H7 (cell line): ENCODE measurements at regions not wholly inside any gene's neighbourhood (a gene's known extent, or its start where the extent isn't known, plus 50 kb on each side); places are given as distances from the start of the nearest gene placed in this dataset.
"Not testable (repeated sequence)": the region's sequence is repeated elsewhere in the genome, so short reads cannot be mapped to it uniquely, and the experiment has no call there.

Experiments used
- DNase-seq: peaks from one replicate; pipeline ENCODE4 v3.0.0; 2012
- H3K27me3 ChIP-seq: 2 replicates; pipeline ENCODE4 v1.6.0; 2011; ENCODE audit warnings: mild to moderate bottlenecking, low read length; ENCODE audit not compliant: control insufficient read depth, insufficient read depth
- H3K36me3 ChIP-seq: replicated peaks from 2 replicates; pipeline ENCODE4 v1.5.1; 2011; ENCODE audit warnings: low read length; ENCODE audit not compliant: control insufficient read depth, insufficient read depth
- H3K4me3 ChIP-seq: 2 replicates; pipeline ENCODE4 v1.5.1; 2011; ENCODE audit warnings: low read depth, mild to moderate bottlenecking, control low read depth, low read length, moderate library complexity; ENCODE audit not compliant: insufficient read depth

DNA sequence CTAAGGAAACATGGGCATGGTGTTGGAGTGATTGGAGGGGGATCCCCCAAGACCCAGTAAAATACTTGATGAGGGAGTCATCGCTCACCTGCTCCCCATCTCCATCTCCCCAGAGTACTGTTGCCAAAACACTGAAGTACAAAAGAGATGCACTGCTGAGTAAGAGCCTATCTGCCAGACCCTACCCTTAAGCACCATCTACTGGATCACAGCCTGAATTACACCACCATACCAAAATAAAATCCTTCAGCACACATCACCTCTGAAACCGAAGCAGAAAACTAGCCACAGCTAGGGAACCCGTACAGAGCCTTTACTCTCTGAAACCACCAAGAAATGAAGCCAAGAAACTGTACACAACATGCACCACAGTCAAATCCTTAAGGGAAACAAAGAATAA, 466.3 kb upstream of the ACTRT1 start:
- peak; percentile 1 for DNase-seq
- no peaks in the 10 kb centered on the region for H3K27me3 ChIP-seq
- H3K4me3 ChIP-seq, result no peak overlapping the region
- no peaks in the 10 kb centered on the region for H3K36me3 ChIP-seq

- no peak for DNase-seq
- H3K4me3 ChIP-seq, result no peak overlapping the region
- no peaks in the 10 kb centered on the region for H3K36me3 ChIP-seq
- no peaks in the 10 kb centered on the region for H3K27me3 ChIP-seq
Observed at GRCh38 chrX:128517691-128518090, 465.5 kb upstream of the ACTRT1 start.

DNA sequence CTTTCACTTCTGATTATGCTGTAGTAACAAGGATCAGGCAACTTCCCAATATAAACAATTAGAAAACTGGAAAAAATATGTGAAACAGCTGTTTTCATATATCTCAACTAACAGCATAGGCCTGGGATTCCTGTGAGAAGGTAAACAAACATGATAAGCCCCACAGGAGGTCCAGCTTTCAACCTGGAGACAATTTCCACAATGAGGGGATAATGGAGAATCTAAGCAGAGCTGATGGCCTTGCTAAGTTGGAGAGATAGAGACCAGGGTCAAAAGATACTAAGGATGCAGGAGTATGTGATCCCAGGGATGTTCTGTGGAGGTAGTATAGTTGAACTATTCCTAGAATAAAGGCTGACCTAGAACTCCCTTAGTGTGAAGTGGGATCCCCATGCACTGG, 452.3 kb upstream of the ACTRT1 start:
- Histone ChIP-seq H3K4me3 (no peak overlapping the region), H3K36me3 (no peaks in the 10 kb centered on the region)
- no peak for DNase-seq

GRCh38 chrX:128464116-128464515, 411.9 kb upstream of the ACTRT1 start:
- Histone ChIP-seq H3K4me3 (no peak overlapping the region), H3K36me3 (no peaks in the 10 kb centered on the region), H3K27me3 (no peaks in the 10 kb centered on the region)
- no peak for DNase-seq

More for the DNA sequence above, 452.3 kb upstream of the ACTRT1 start:
- H3K27me3 ChIP-seq, result no peaks in the 10 kb centered on the region

DNA sequence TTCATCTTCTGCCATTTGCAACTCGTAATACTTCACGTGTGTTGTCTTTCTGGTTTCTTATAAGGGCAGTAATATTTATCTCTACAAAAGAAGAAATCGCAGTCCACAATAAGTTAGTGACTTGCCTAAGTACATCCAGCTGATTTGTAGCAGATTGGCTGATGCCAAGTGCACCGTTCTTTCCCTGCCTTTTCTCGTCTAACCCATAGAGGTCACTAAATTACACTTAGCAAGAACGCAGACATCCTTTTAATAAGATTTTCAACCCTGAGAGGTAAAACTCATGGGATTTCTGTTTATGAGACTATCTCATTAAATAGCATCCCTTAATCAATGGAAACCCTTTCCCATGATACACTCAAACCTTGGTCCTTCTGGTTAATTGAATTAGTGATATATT, 408.6 kb upstream of the ACTRT1 start:
- no peaks in the 10 kb centered on the region for H3K36me3 ChIP-seq
- H3K4me3 ChIP-seq, result no peak overlapping the region
- peak; percentile 27 for DNase-seq
- H3K27me3 ChIP-seq, result no peaks in the 10 kb centered on the region

GRCh38 chrX:128458888-128459287, 406.7 kb upstream of the ACTRT1 start:
- H3K27me3 ChIP-seq, result no peaks in the 10 kb centered on the region
- H3K4me3 ChIP-seq, result no peak overlapping the region
- no peaks in the 10 kb centered on the region for H3K36me3 ChIP-seq
- DNase-seq, result no peak

DNA sequence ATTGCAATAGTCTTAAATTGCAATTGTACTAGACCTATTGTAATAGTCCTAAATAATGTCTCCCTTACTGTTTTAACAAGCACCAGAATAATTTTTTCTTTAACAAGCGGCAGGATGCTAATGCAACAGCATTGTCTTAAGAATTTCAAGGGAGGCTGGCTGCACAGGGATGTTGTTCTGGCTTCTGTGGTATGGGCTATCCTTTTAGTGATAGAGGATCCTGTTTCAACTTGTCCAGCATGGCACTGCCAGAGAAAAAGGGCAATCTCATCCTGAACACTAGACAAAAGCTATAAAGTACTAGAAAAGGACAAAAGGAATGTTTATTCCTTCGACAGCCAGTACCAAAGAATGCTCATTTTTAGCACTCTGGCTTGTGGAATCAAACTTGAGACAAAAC, 405.5 kb upstream of the ACTRT1 start:
- DNase-seq, result no peak
- no peaks in the 10 kb centered on the region for H3K36me3 ChIP-seq
- H3K4me3 ChIP-seq, result no peak overlapping the region
- H3K27me3 ChIP-seq, result no peaks in the 10 kb centered on the region

- no peak for DNase-seq
- Histone ChIP-seq H3K36me3 (no peaks in the 10 kb centered on the region), H3K4me3 (no peak overlapping the region), H3K27me3 (no peaks in the 10 kb centered on the region)
Observed at GRCh38 chrX:128439159-128439558, 387.0 kb upstream of the ACTRT1 start.

DNA sequence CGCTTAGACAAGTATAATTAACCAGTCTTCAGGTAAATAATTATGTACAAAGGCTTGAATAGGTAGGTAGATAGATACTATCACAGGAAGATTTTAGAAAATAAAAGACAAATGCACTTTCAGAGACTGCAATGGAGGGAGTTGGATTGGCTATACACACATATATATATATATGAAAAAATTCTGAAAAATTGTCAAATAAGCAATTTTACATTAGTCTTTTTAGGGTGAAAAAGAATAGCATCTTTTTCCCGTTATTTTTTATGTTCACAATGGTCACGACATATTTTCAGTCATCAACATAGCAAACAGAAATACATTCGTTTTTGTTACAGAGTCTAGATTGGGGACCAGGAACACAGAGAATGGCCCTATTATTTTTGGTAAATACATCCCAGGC, 385.9 kb upstream of the ACTRT1 start:
- H3K27me3 ChIP-seq, result no peaks in the 10 kb centered on the region
- DNase-seq, result no peak
- no peak overlapping the region for H3K4me3 ChIP-seq
- H3K36me3 ChIP-seq, result no peaks in the 10 kb centered on the region

GRCh38 chrX:128436397-128437103, 384.3 kb upstream of the ACTRT1 start:
- no peak for DNase-seq
- H3K27me3 ChIP-seq, result no peaks in the 10 kb centered on the region
- no peak overlapping the region for H3K4me3 ChIP-seq
- no peaks in the 10 kb centered on the region for H3K36me3 ChIP-seq

DNA sequence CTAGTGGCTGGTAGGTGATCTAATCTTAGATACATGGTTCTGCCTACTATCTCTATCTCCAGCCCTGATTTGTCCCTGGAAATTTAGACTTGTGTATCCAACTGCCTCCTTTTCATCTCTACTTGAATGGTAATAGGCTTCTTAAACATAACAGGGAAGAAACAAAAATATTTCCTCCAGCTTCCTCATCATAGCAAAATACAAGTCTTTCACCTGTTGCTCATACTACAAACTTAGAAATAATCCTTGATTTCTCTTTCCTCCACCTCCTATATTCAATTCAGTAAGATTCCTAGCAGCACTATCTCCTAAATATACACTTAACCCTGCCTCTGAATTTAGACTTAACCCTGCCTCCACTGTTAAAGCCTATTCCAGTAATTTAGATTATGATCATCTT, 373.3 kb upstream of the ACTRT1 start:
- Histone ChIP-seq H3K27me3 (no peaks in the 10 kb centered on the region), H3K4me3 (no peak overlapping the region), H3K36me3 (no peaks in the 10 kb centered on the region)
- DNase-seq, result no peak

- Histone ChIP-seq H3K36me3 (no peaks in the 10 kb centered on the region), H3K4me3 (no peak overlapping the region), H3K27me3 (no peaks in the 10 kb centered on the region)
- DNase-seq, result no peak
Observed at GRCh38 chrX:128408842-128409241, 356.6 kb upstream of the ACTRT1 start.

DNA sequence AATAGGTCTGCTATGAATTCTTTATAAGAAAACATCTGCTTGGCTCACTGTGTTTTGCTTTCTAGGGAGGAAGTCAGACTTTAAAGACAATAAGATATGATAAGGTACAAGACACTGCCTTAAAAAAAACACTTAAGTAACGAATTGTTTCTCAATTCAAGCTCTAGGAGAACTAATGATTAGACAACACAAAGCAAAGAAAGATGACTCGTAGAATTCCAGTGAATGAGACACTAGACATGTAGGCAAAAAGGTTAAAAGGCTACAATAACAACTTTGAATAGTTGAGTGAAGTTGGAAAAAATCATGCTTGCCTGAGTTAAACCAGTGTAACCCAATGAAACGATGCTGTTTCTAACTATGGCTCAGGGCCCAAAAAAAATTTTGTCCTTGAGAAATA, 344.4 kb upstream of the ACTRT1 start:
- DNase-seq, result no peak
- Histone ChIP-seq H3K36me3 (no peaks in the 10 kb centered on the region), H3K4me3 (no peak overlapping the region), H3K27me3 (no peaks in the 10 kb centered on the region)

DNA sequence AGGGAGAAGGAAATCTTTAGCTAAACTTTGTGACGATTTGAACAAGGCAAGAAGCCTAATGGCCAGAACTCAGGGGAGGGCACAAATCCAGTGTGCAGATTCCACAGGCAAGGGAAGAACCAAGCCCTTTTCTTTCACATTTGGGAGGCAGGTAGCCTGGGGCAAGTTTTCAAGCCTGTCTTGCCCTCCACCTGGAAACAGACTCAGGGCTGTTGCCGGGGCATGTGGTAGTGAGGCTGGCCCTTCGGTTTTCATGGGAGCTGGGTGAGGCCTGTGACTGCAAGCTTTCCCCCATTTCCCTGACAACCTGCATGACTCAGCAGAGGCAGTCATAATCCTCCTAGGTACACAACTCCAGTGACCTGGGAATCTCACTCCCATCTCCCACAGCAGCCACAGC, 331.6 kb upstream of the ACTRT1 start:
- not testable (repeated sequence) for H3K27me3 ChIP-seq, H3K4me3 ChIP-seq, DNase-seq, H3K36me3 ChIP-seq

DNA sequence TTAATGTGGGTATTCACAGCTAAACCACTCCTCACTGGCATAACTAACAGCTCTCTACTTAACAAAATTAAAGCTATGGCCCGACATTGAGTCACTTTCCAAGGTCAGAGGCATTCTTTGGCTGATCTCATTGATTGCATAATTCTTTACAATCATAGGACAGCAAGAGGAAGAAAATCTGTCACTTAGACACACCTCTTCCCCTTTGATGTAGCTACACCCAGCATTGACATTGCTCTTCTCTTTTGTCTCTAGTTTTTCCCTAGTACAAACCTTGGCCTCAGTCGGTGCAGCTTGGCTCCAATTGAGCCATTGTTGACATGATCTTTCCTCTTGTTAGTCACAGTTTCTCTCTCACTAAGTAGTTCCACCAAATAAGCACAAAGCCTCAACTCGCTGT, 313.3 kb upstream of the ACTRT1 start:
- DNase-seq, result no peak
- Histone ChIP-seq H3K27me3 (no peaks in the 10 kb centered on the region), H3K36me3 (no peaks in the 10 kb centered on the region), H3K4me3 (no peak overlapping the region)

GRCh38 chrX:128335671-128336070, 283.5 kb upstream of the ACTRT1 start:
- Histone ChIP-seq H3K36me3 (no peaks in the 10 kb centered on the region), H3K4me3 (no peak overlapping the region), H3K27me3 (no peaks in the 10 kb centered on the region)
- no peak for DNase-seq
